D721Med (cell line): ENCODE measurements at regions not wholly inside any gene's neighbourhood (a gene's known extent, or its start where the extent isn't known, plus 50 kb on each side); places are given as distances from the start of the nearest gene placed in this dataset.

Experiments used
- DNase-seq: peaks from one replicate; pipeline ENCODE4 v3.0.0; 2011; ENCODE audit warnings: low spot score; ENCODE audit not compliant: insufficient read length
- FAIRE-seq: peaks from 2 replicates; lab custom pipeline; 2011; peaks lifted over from hg19 to GRCh38; lab: Jason Lieb, UNC
- CTCF ChIP-seq: IDR thresholded peaks from 2 replicates; pipeline ENCODE4 v1.5.1; 2012; ENCODE audit warnings: mild to moderate bottlenecking, control low read depth; ENCODE audit not compliant: insufficient read depth; ENCODE audit errors: missing control alignments

GRCh38 chr10:8499312-8499711 lies 444.8 kb downstream of the GATA3 start:
- no peak for FAIRE-seq
- no peak for TF ChIP-seq CTCF
- no peak for DNase-seq

- no peak for DNase-seq
- no peak for FAIRE-seq
- TF ChIP-seq CTCF, result no peak
Measured at GRCh38 chr10:8499752-8500390, 445.4 kb downstream of the GATA3 start.

GRCh38 chr10:8502573-8502972 lies 448.1 kb downstream of the GATA3 start:
- FAIRE-seq (no peak), DNase-seq (no peak)
- TF ChIP-seq CTCF, result no peak

GRCh38 chr10:8504499-8504898 lies 450.0 kb downstream of the GATA3 start:
- TF ChIP-seq CTCF, result no peak
- FAIRE-seq (no peak), DNase-seq (no peak)

GRCh38 chr10:8507156-8507555 lies 452.7 kb downstream of the GATA3 start:
- no peak for TF ChIP-seq CTCF
- DNase-seq (no peak), FAIRE-seq (no peak)

GRCh38 chr10:8508882-8509281 lies 454.4 kb downstream of the GATA3 start:
- no peak for FAIRE-seq
- no peak for TF ChIP-seq CTCF
- no peak for DNase-seq

- no peak for DNase-seq
- no peak for FAIRE-seq
- no peak for TF ChIP-seq CTCF
Measured at GRCh38 chr10:8510471-8510870, 456.0 kb downstream of the GATA3 start.
